ENCODE measurements at regions not wholly inside any gene's neighbourhood (a gene's known extent, or its start where the extent isn't known, plus 50 kb on each side); places are given as distances from the start of the nearest gene placed in this dataset.

GRCh38 chr18:3329471-3329870 lies 67.5 kb downstream of the MYL12B start:
- TF ChIP-seq MAX (IDR thresholded peaks at IDR 0.05; ENCODE audit: low read depth, low read length) (no peak), CTCF (IDR thresholded peaks at IDR 0.05; ENCODE audit: low read depth, low read length) (no peak)

Measured in NB4 (cell line).